GM19463 (cell line): ENCODE measurements at regions not wholly inside any gene's neighbourhood (a gene's known extent, or its start where the extent isn't known, plus 50 kb on each side); places are given as distances from the start of the nearest gene placed in this dataset.
"Not testable (repeated sequence)": the region's sequence is repeated elsewhere in the genome, so short reads cannot be mapped to it uniquely, and the experiment has no call there.

Source experiments
- ATAC-seq: cut with Tn5 transposase; IDR thresholded peaks from one replicate; pipeline ENCODE4 v1.9.1; 2021; ENCODE audit warnings: mild to moderate bottlenecking, moderate library complexity; ENCODE audit not compliant: unreplicated experiment

- no peak for ATAC-seq
Observed at GRCh38 chr2:57465967-57466366, 580.6 kb upstream of the VRK2 start.

- no peak for ATAC-seq
Observed at GRCh38 chr2:57475391-57475790, 571.2 kb upstream of the VRK2 start.

GRCh38 chr2:57479981-57480380 lies 566.6 kb upstream of the VRK2 start:
- ATAC-seq, result no peak

- no peak for ATAC-seq
Observed at GRCh38 chr2:57488061-57488460, 558.5 kb upstream of the VRK2 start.

GRCh38 chr2:57490741-57491140 lies 555.9 kb upstream of the VRK2 start:
- no peak for ATAC-seq

GRCh38 chr2:57491213-57491612 lies 555.4 kb upstream of the VRK2 start:
- no peak for ATAC-seq

- ATAC-seq, result not testable (repeated sequence)
Observed at GRCh38 chr2:57493966-57494365, 552.6 kb upstream of the VRK2 start.

- ATAC-seq, result peak; percentile 83
Observed at GRCh38 chr2:57497489-57498096, 549.0 kb upstream of the VRK2 start.

GRCh38 chr2:57504787-57505186 lies 541.8 kb upstream of the VRK2 start:
- ATAC-seq, result no peak

GRCh38 chr2:57509189-57509588 lies 537.4 kb upstream of the VRK2 start:
- ATAC-seq, result no peak

GRCh38 chr2:57510704-57511103 lies 535.9 kb upstream of the VRK2 start:
- no peak for ATAC-seq

GRCh38 chr2:57515366-57515765 lies 531.2 kb upstream of the VRK2 start:
- ATAC-seq, result no peak

GRCh38 chr2:57516698-57517340 lies 529.8 kb upstream of the VRK2 start:
- peak; percentile 77 for ATAC-seq

GRCh38 chr2:57523304-57523703 lies 523.3 kb upstream of the VRK2 start:
- ATAC-seq, result no peak

- ATAC-seq, result no peak
Observed at GRCh38 chr2:57527685-57528084, 518.9 kb upstream of the VRK2 start.

GRCh38 chr2:57528499-57528898 lies 518.1 kb upstream of the VRK2 start:
- ATAC-seq, result no peak

- no peak for ATAC-seq
Observed at GRCh38 chr2:57534358-57534757, 512.2 kb upstream of the VRK2 start.

GRCh38 chr2:57536535-57537231 lies 509.9 kb upstream of the VRK2 start:
- ATAC-seq, result no peak

GRCh38 chr2:57539761-57540160 lies 506.8 kb upstream of the VRK2 start:
- ATAC-seq, result no peak

GRCh38 chr2:57542081-57542480 lies 504.5 kb upstream of the VRK2 start:
- ATAC-seq, result no peak

GRCh38 chr2:57543211-57543610 lies 503.4 kb upstream of the VRK2 start:
- no peak for ATAC-seq

GRCh38 chr2:57544624-57545023 lies 502.0 kb upstream of the VRK2 start:
- no peak for ATAC-seq
